Muscle of arm (tissue), 1 donor: ENCODE measurements at regions not wholly inside any gene's neighbourhood (a gene's known extent, or its start where the extent isn't known, plus 50 kb on each side); places are given as distances from the start of the nearest gene placed in this dataset.
A peak's percentile ranks its signal among the peaks of the same experiment; 100 is the strongest.
"Not testable (repeated sequence)": the region's sequence is repeated elsewhere in the genome, so short reads cannot be mapped to it uniquely, and the experiment has no call there.

Experiments used
- DNase-seq: peaks from one replicate; pipeline ENCODE4 v3.0.0-alpha.2; 2013

DNA sequence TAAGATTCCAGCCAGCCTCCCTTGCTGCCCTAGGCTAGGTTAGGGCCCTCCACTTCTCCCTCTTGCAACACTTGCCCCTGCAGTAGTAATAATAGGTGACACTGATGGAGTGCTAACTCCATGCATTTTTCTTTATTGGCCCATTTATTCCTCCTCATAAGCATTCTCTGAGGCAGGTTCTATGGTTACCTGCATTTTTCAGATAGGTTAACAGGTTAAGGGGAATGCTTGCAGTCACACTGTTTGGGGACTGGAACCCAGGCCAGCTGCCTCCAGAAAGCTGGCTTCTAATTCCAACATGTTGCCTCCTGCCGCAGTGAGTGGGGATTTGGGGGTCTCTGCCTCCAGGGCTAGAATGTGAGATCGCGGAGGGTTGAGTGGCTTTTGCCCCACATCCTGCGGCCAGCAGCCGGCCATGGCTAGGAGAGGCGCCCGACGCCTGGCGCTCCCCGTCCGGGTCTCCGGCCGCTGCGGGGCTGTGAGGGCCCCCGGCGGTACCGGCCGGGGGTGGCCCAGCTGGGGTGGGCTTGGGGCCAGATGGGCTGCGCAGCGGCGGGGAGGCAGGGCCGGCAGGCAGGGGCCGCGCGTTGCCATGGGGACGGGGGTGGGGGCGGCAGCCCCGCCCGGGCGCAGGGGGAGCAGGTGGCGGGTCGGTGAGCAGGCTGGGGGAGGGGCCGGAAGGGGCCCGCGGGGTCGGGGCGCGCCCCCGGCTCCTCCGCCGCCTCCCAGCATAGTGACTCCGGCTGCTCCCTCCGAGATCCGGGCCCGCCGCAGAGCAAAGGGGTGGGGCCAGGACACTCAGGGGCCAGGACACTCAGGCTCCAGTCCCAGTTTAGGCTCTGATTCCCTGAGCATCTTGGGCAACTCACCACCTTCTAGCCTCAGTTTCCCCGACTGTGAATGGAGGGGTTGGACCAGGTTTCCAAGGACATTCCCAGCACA is 68.4 kb upstream of the SSBP3 start:
- DNase-seq: no peak

DNA sequence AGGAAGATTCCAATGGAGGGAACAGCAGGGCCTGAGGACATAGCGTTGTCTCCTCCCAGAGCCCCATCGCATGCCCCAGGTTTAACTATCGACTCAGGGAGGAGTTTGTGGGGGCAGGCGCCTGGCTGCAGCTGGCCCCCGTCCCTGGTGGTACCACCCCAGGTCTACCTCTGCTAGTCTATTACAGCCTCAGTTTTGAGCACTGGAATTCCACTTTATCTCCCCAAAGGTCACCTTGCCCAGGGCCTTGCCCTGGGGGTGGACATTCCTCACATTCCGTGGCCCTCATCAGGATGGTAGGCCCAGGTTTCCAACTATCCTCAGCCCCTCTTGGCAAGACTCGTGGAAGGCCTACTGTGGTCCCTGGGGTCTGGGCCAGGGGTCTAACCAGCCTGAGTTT is 65.4 kb upstream of the SSBP3 start:
- DNase-seq: no peak

DNA sequence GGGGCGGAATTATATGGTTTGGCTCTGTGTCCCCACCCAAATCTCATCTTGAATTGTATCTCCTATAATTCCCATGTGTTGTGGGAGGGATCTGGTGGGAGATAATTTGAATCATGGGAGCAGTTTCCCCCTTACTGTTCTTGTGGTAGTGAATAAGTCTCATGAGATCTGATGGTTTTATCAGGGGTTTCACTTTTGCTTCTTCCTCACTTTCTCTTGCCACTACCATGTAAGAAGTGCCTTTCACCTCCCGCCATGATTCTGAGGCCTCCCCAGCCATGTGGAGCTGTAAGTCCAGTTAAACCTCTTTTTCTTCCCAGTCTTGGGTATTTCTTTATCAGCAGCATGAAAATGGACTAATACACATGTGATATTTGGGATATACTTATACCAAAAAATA is 63.2 kb upstream of the SSBP3 start:
- DNase-seq: not testable (repeated sequence)

DNA sequence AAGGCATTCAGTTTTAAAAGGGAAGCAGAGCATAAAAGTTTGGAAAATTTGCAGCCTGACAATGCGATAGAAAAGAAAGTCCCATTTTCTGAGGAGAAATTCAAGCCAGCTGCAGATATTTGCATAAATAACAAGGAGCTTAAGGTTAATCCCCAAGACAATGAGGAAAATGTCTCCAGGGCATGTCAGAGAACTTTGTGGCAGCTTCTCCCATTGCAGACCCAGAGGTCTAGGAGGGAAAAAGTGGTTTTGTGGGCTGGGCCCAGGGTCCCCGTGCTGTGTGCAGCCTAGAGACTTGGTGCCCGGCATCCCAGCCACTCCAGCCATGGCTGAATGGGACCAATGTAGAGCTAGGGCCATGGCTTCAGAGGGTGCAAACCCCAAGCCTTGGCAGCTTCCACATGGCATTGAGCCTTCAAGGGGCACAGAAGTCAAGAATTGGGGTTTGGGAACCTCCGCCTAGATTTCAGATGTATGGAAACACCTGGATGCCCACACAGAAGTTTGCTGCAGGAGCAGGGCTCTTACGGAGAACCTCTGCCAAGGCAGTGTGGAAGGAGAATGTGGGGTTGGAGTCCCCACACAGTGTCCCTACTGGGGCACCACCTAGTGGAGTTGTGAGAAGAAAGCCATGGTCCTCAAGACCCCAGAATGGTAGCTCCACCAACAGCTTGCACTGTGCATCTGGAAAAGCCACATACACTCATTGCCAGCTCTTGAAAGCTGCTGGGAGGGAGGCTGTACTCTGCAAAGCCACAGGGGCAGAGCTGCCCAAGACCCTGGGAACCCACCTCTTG is 62.3 kb upstream of the SSBP3 start:
- DNase-seq: not testable (repeated sequence)

DNA sequence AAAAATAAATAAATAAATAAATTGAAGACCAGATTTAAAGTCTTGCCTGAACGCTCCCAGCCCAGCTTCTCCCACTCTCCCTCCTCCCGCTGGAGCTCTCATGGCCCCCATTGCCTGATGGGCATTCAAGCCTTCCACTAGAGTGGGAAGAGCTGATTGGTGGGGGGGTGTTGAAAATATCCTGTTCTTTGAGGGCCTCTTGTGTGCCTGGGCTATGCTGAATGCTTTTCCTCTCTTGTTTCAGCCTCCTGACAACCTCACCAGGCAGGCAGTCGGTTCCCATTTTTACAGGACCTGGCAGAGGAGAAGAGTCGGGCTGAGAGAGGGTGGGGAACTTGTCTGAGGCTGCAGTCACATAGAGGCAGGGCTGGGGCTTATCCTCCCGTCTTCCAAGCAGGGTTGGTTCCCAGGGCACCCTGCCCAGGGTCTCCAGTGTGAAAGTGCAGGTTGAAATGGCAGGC is 59.2 kb upstream of the SSBP3 start:
- peak; percentile 37 for DNase-seq

DNA sequence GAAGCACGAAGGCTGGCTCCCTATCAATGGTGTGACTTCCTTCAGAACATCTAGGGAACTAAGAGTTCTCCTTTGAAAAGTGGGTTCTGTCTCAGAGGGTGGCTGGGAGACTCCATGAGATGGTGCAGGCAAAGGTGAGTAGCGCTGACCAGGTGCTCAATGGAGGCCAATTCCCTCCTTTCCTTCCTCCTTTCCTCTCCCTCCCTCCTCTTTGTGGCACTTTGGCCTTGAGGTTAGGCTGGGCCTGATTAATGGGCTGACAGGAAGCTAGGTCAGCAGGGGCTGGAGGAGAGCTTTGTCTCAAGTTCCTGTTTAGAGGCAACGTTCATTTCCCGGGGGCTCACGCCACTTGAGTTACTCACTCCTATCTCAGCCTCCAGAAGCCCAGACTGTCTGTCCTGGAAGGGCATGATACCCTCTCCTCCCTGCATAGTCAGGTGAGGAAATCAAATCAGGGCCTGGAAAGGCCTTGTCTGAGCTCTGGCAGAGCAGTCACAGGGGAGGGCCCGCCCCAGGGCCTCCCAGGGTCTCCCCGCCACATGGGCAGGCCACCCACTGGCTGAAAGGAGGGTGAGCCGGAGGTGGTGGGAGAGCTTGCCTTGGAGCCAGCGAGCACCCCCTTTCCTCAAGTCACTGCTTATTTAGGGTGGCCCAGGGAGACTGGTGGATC is 58.4 kb upstream of the SSBP3 start:
- DNase-seq: no peak

DNA sequence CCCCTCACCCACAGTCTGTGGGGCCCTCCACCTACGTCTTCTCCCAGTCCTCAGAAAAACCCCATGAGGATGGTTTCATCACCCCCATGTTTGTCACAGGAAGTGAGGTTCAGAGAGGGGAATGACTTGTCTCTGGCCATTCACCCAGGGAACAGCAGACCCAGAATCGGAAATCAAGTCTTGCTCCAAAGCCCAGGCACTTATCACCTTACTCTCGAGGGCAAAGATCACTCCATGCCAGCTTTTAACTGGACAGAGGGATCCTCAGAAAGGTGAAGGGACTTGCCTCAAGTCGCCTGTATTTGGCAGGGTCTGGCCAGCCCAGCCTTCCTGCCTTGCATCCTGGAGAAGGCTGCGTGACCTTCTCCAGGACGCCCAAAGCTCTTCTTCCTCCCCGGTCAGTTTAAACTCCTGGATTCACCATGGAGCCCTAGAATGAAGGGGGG is 57.9 kb upstream of the SSBP3 start:
- no peak for DNase-seq

DNA sequence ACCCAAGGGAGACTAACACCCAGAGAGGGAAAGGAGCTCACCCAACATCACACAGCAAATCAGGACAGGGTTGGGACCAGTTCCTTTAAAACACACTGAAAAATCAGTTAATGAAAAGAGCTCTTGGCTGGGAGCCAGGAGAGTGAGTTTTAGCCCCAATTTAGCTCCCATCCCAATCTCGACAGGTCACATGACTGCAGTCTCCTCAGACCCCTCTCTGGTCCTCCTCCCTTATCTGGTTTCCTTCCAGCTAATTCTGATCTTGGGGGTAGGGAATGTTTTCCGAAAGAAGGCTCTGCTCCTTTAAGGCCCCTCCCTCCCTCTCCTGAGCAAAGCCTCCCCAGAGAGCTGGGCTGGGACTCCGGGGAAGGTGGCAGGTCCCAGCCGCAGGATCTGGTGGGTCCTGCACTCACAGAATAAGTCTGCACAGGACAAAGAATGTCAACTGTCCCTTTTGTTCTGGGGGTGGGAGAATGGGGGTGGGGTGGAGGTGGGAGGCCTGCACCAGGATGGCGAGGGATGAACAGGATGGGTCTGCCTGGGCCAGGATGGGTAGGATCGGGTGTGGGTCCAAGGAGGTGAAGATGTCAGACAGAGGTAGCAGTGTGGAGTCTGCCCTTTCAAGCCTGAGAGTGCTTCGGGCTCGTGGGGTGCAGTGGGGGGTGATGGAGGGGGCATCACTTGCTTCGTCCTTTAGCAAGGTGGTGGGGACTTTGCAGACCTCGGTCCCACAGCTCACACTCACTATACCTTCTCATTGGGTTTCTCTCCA is 57.3 kb upstream of the SSBP3 start:
- DNase-seq: no peak

DNA sequence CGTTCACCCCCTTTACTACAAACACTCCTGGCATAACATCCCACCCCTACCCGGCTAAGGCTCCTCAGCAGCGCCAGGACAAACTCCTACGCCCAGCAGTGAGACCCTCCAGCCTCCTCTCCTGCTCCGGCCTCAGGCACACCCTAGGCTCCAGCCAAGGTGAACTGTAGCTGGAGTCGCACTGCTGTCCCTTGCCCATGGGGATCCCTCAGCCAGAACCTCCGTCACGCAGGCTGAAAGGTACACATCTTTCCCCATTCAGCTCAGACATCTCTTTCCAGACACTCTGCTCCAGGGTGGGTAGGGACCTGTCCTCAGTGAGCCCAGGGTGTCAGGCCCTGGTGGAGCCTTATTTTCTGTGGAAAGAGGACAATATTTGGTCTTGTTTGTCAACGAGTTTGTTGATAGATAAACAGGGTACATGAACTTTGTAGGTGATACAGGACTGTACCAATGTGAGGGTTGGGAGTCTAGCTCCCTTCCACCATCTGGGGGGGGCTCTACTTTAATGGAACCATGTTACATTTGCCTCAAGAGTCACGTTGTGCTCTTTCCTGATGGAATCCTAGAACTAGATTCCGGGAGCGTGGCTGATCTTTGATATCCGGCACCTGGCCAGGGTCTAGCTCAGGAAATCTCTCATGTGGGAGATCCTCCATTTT is 56.5 kb upstream of the SSBP3 start:
- DNase-seq: no peak

DNA sequence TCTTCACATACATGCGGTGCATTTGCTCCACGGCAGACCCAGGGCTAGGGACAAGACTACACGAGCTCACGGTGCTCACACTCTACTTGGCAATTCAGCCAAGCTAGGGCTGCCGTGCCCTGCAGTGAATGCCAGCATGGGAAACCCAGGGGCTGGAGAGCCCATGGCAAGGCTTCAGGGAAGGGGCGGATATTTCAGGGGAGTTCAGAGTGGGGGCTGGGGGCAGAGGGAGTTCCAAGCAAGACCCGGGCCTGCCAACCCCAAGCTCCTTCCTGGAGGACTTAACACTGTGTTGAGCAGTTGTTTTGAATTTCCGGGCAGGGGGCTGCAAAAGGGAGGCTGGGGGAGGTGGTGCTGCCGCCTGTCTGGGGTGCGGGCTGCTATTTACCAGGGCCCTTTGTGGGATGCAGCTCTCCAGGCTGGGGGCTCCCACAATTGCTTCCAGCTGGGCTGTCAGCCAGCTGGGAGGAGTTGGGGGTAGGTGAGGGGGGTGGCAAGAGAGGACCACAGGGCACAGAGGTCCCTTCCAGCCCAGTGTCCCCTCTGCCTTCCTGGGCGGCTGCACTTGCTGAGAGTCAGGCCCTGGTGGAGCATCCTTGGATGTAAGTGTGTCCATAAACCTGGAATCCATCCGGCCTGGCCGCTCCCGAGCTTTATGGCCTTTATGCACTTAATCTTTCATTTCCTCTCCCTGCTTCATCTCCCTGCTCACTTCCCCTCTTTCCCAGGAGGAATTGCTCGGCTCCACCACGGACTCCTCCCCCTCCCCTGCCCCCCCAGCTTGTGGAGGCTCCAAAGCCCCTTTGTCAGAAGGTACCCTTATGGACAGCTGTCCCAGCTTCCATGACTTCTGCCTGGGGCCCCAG is 55.8 kb upstream of the SSBP3 start:
- DNase-seq: no peak

DNA sequence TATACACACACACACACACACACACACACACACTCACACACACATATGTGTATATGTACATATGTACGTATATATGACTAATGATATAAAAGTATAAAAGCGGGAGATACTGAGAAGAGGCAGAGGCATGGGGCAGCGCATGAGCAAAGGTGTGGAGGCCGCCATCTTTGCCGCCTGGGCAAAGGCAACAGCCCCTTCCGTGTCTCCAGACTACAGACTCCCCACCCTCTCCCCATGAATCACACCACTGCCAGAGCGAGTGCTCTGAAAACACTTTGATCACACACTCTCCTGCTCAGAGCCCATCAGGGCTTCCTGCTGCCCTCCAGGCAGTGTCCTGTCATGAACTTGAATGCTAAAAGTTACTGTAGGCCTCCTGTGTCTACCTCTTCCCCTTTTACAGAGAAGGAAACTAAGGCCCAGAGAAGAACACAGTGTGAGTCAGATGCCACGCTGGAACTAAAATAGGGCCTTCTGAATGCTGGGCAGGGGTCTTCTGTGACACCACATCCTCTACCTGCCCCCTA is 54.7 kb upstream of the SSBP3 start:
- DNase-seq: no peak

DNA sequence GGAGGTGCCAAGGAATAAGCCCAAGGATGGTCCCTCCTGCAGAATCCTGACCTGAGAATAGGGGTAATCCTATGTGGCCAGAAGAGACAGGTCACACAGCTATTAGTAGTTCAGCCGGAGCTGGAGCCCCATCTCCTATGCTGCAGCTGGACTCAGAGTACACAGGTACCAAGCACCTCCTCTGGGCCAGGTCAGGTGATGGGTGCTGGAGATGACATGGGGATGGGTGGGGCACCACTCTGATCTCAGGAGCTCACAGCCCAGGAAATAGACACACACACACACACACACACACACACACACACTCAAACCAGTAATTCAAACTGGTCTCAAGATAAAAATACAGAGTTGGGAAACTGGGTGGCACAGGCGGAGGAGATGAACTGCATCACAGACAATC is 54.2 kb upstream of the SSBP3 start:
- DNase-seq: no peak

DNA sequence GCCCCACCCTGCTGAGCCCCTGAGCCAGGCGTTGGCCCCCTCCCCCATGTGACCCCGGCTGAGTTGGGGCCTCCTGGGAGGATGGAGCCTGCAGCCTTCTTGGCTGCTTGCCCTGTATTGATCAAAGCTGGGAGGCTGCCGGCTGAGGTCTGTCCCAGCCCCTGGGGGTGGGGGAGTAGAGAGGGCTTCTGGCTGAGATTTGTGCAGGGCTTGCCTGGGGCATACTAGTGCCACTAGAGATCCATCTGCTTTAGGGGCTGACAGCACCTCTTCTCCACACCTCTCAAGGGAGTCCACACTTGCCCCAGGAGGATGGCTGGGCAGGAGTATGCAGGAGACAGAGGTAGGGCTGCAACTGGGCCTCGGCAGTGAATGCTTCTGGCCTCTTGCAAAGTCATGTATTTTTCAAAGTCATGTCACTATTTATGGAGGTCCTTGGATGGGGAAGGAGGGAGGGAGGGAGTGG is 53.6 kb upstream of the SSBP3 start:
- DNase-seq: no peak

DNA sequence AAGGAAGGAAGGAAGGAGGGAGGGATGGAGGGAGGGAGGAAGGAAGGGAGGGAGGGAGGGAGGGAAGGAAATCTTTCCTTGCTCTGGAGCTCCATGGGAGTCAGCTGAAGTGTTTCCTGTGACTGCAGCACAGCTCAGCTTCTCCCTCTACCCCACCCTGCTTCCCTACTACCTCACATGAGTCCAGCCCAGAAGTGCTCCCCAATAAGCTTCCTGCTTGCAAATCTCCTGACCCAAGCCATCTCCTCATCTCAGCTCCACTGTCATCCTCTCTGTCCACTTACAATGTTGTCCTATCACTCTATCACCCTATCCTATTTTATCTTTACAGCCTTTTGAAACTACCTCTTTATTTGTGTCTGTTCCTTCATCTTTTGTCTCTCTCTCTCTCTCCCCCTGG is 52.9 kb upstream of the SSBP3 start:
- DNase-seq: no peak

DNA sequence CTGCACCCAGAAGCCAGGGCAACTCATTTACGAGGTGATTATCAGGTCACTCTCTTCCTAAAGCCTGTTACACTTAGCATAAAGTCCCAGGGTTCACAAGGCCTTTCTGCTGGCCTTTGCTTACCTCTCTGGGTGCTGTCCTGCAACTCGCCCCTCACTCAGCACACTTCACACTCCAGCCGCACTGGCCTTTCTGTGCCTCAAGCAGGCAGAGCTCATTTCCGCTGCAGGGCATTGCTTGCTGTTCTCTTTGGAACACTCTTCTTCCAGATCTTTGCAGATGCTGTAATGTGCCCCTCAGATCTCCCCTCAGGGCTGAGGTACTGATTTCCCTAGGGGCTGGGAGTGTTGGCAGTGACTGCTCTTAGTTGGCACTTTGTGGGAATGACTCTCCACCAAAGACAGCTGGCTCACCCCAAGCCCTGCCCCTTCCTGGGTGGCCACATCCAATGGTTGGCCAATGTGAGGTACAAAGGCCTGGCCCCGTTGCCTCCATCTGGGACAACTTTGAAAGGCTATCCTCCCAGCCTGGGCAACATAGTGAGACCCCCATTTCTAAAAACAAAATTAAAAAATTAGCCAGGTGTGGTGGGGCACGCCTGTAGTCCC is 50.8 kb upstream of the SSBP3 start:
- DNase-seq: no peak

DNA sequence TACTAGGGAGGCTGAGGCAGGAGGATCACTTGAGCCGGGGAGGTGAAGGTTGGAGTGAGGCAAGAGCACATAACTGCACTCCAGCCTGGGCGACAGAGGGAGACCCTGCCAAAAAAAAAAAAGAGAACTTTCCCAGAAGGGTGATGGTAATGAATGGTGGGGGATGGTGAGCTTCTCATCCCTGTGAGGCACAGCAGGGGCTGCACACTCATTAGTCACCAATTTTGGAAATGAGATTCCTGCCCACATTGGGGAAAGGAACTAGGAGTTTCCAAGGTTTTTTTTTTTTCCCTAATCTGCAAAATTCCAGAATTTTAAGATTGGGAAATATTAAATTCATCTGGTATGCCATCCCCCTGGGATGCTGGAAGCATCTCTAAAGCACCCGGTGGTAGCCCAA is 50.2 kb upstream of the SSBP3 start:
- no peak for DNase-seq
